ENCODE measurements at regions not wholly inside any gene's neighbourhood (a gene's known extent, or its start where the extent isn't known, plus 50 kb on each side); places are given as distances from the start of the nearest gene placed in this dataset.

DNA sequence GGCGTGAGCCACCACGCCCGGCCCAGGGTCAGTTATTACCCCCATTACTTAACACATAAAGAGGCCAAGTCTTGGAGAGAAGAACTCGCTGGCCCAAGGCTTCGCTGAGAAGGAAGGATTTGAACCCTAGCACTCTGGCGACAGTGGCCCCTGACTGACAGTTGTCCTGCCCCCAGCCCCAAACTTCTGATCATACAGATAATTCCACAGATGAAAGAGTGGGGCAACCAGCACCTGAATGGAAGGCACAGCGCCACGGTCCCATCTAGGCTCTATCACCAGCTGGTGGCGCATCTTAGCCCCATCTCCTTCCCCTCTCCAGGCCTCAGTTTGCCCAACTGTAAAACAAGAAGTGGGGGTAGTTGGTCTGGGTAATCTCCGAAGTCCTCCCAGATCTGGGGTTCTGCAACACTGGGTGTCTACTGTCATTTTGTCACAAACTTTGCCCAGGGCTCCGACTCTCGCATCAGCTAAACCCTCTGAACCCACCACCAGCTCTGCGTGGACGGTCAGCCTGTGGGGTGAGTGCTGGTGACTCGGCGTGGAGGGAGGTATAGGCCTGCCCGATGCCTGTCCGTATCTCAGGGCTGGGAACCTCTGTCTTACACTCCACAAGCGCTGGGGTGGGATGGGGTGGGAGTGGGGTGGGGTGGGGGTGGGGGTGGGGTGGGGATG lies 209.3 kb downstream of the C9orf50 start:
- Mint-ChIP-seq H3K9me3 (peaks cover 7% of the 10 kb centered on the region), H3K27me3 (no peaks in the 10 kb centered on the region), H3K4me1 (ENCODE audit: unreplicated experiment) (peaks cover 37% of the 10 kb centered on the region), H3K36me3 (peaks cover 5% of the 10 kb centered on the region), H3K4me3 (no peak overlapping the region), H3K27ac (peak overlapping the region; percentile 94)
- no peak for DNase-seq (ENCODE audit: extremely low spot score, unreplicated experiment)
- TF ChIP-seq, protein P1, sequence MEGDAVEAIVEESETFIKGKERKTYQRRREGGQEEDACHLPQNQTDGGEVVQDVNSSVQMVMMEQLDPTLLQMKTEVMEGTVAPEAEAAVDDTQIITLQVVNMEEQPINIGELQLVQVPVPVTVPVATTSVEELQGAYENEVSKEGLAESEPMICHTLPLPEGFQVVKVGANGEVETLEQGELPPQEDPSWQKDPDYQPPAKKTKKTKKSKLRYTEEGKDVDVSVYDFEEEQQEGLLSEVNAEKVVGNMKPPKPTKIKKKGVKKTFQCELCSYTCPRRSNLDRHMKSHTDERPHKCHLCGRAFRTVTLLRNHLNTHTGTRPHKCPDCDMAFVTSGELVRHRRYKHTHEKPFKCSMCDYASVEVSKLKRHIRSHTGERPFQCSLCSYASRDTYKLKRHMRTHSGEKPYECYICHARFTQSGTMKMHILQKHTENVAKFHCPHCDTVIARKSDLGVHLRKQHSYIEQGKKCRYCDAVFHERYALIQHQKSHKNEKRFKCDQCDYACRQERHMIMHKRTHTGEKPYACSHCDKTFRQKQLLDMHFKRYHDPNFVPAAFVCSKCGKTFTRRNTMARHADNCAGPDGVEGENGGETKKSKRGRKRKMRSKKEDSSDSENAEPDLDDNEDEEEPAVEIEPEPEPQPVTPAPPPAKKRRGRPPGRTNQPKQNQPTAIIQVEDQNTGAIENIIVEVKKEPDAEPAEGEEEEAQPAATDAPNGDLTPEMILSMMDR (conservative IDR thresholded peaks at IDR 0.05) = no peak

DNA sequence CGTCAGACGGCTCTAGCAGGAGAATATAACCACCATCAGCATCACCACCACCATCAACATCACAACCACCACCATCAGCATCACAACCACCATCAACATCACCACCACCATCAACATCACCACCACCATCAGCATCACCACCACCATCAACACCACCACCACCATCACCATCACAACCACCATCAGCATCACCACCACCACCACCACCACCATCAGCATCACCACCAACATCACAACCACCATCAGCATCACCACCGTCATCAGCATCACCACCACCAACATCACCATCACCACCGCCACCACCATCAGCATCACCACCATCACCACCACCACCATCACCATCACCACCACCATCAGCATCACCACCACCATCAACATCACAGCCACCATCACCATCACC lies 210.7 kb downstream of the C9orf50 start:
- DNase-seq (ENCODE audit: extremely low spot score, unreplicated experiment) = no peak
- Mint-ChIP-seq H3K36me3 (peaks cover 5% of the 10 kb centered on the region), H3K9me3 (peaks cover 7% of the 10 kb centered on the region), H3K4me3 (no peak overlapping the region), H3K27me3 (no peaks in the 10 kb centered on the region), H3K4me1 (ENCODE audit: unreplicated experiment) (peaks cover 39% of the 10 kb centered on the region), H3K27ac (no peak overlapping the region)
- TF ChIP-seq, protein P1 (conservative IDR thresholded peaks at IDR 0.05) = no peak

DNA sequence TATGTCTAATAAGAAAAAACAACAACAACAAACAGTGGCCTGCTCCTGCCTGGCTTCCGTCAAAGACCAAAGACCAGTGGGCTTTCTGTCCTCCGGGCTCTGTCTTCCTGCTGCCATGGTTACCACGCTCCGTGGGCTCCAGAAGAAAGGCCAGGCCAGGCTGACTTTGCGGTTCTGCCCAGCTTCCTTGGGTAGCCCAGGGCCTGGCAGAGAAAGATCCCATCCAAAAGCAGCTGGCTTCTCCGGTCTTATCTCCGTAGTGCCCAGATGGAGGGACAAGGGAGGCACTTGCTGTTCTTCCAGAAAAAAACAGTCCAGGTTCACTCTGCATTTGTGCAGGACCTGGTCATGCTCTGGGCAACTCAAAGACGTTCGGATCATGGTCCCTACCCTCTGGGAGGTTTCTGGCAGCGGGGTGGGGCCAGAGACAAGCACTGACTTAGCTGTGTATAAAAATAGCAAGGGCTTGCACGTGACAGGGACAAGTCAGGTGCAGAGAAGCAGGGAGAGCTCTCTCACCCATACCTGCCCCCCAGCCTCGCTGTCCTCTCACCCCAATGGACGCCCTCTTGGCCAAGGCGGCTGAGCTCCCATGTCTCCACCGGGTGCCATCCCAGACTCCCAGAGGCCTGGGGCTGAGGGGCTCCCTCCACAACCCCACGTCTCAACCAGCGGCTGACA lies 212.2 kb downstream of the C9orf50 start:
- H3K36me3 Mint-ChIP-seq = peaks cover 5% of the 10 kb centered on the region
- TF ChIP-seq, protein P1 (conservative IDR thresholded peaks at IDR 0.05) = no peak
- peaks cover 34% of the 10 kb centered on the region for H3K4me1 Mint-ChIP-seq (ENCODE audit: unreplicated experiment)
- peak overlapping the region; percentile 50 for H3K27ac Mint-ChIP-seq
- H3K4me3 Mint-ChIP-seq = no peak overlapping the region
- DNase-seq (ENCODE audit: extremely low spot score, unreplicated experiment) = no peak
- H3K9me3 Mint-ChIP-seq = peaks cover 7% of the 10 kb centered on the region
- no peaks in the 10 kb centered on the region for H3K27me3 Mint-ChIP-seq

DNA sequence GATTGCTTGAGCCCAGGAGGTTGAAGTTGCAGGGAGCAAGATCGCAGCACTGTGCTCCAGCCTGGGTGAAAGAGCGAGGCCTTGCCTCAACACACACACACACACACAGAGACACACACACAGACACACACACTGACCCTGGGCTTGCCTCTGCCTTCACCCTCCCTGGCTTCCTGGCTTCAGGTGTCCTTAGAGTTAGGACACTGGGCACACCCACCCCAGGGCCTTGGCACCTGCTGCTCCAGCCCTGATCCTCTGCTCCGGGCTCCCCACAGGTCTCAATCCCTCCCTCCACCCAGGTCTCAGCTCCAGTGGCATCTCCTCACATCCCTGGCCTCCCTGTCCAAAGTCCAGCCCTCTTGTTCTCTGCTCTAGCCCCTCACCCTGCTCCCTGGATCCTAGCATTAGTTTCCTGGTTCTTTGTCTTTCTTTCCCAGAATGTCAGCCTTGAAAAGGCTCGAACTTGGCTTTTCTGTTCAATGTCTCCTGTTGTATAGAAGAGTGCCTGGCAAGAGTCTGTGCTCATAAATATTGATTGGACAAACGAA lies 212.9 kb downstream of the C9orf50 start:
- peaks cover 7% of the 10 kb centered on the region for H3K9me3 Mint-ChIP-seq
- H3K36me3 Mint-ChIP-seq = peaks cover 5% of the 10 kb centered on the region
- H3K4me3 Mint-ChIP-seq = no peak overlapping the region
- DNase-seq (ENCODE audit: extremely low spot score, unreplicated experiment) = no peak
- peaks cover 39% of the 10 kb centered on the region for H3K4me1 Mint-ChIP-seq (ENCODE audit: unreplicated experiment)
- peak overlapping the region; percentile 50 for H3K27ac Mint-ChIP-seq
- H3K27me3 Mint-ChIP-seq = no peaks in the 10 kb centered on the region
- TF ChIP-seq, protein P1 (conservative IDR thresholded peaks at IDR 0.05) = no peak

DNA sequence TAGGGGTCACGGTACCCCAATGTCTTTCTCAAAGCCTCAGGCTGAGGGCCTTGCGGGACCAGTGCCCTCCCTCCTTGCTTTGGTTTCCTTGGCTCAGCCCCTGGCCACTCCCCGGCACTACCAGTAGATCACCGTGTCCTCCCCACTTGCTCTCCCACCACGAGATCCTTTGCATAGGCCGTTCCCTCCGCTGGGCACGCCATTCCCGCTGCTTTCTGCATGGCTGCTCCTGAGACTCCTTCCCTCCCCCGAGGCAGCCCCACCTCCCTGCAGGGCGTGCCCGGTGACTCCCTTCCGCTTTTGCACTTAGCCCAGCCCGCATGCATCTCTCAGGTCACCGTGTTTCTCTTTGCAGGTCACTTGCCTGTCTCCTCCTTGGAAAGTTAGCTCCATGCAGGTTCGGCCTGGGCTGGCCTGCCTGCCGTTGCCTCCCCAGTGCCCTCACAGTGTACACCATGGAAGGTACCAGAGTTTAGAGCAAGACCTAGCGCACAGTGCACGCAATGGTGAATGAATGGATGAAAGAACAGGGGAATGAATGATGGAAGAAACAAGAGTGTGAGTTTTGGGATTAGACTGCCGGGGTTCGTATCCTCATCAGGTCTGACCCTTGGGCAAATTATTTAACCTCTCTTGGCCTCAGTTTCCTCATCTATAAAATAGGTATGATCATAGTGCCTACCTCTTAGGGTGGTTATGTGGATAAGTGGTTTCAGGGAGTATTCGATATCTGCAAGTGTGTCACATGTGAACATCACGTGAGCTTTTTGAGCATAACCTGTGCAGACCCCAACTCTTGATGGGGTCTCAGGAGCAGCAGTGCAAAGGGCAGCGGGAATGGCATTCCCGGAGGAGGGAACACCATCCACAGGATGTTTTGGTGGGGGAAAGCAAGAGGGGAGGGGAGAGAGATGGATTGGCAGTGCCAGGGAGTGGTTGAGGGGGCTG lies 214.3 kb downstream of the C9orf50 start:
- peaks cover 7% of the 10 kb centered on the region for H3K9me3 Mint-ChIP-seq
- H3K4me1 Mint-ChIP-seq (ENCODE audit: unreplicated experiment) = peaks cover 44% of the 10 kb centered on the region
- TF ChIP-seq, protein P1 (conservative IDR thresholded peaks at IDR 0.05) = no peak
- DNase-seq (ENCODE audit: extremely low spot score, unreplicated experiment) = no peak
- peaks cover 5% of the 10 kb centered on the region for H3K36me3 Mint-ChIP-seq
- H3K4me3 Mint-ChIP-seq = peak overlapping the region; percentile 48
- peak overlapping the region; percentile 66 for H3K27ac Mint-ChIP-seq
- no peaks in the 10 kb centered on the region for H3K27me3 Mint-ChIP-seq
